Left lung (tissue), 4 donors: ENCODE measurements at regions not wholly inside any gene's neighbourhood (a gene's known extent, or its start where the extent isn't known, plus 50 kb on each side); places are given as distances from the start of the nearest gene placed in this dataset.
"Not testable (repeated sequence)": the region's sequence is repeated elsewhere in the genome, so short reads cannot be mapped to it uniquely, and the experiment has no call there.

Experiments used
- ATAC-seq: fragments of 200-7000 bp; cut with Tn5 transposase; one replicate; pipeline ENCODE4 v1.9.1; 2020; ENCODE audit warnings: moderate library complexity
- DNase-seq, 4 donors: peaks; one replicate each; pipeline ENCODE4 v3.0.0-alpha.2; 2013 to 2020
- H3K27ac ChIP-seq, 2 donors: fragments of 200-600 bp; sonication (generic) in 1 of 2; one replicate each; pipeline versions ENCODE4 v1.5.0 to v1.8.0; 2020 to 2021
- H3K27me3 ChIP-seq, 2 donors: fragments of 200-600 bp; sonication (generic) in 1 of 2; one replicate each; pipeline versions ENCODE4 v1.5.0 to v1.8.0; 2020 to 2021
- H3K36me3 ChIP-seq, 2 donors: fragments of 200-600 bp; sonication (generic) in 1 of 2; one replicate each; pipeline versions ENCODE4 v1.5.0 to v1.8.0; 2020 to 2021
- H3K4me1 ChIP-seq, 2 donors: fragments of 200-600 bp; one replicate each; pipeline ENCODE4 v1.8.0; 2021
- H3K4me3 ChIP-seq, 2 donors: fragments of 200-600 bp; sonication (generic) in 1 of 2; one replicate each; pipeline versions ENCODE4 v1.5.0 to v1.8.0; 2020 to 2021; ENCODE audit warnings: mild to moderate bottlenecking in 1 of 2
- H3K9me3 ChIP-seq, 2 donors: fragments of 200-600 bp; sonication (generic) in 1 of 2; one replicate each; pipeline versions ENCODE4 v1.5.0 to v1.8.0; 2020 to 2021
- intact Hi-C, 2 donors: fragments of 100-400 bp; cut with DNase I; formaldehyde crosslinking; loops; one replicate each; pipeline versions ENCODE4 v1.11.2 to v1.14.2; 2022
- donor health status: DM: no; HTN: yes; CAD: no.
- donor health status: DM: no; HTN: no; CAD: no.

DNA sequence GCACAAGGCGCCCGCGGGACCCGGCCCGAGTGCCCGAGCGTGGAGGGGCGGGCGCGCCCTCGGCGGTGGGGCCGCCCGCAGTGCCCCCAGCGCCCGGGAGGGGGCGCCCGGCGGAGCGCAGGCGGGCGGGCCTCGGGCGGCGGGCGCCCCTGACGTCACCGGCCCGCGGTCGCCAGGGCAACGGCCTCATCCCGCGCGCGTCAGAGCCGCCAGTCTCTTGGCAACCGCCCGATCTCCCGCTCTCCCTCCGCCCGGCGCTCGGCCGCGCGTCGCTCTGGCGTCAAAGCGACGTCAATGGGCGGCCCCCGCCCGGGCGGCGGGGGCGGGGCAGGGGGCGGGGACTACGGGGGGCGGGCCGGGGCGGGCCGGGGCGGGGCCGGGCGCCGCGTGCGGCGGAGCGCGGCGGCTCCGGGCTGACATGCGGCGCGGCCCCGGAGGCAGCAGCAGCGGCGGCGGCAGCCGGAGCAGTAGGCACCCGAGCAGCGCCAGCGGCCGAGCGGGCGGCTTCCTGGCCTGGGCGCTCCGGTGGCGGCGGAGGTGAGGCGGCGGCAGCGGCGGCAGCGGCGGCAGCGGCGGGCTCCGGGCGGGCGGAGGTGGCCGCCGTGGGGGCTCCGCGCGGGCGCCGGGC is 4410.6 kb upstream of the TPTE start:
- DNase-seq, H3K4me1 ChIP-seq, H3K27ac ChIP-seq, H3K4me3 ChIP-seq, H3K9me3 ChIP-seq, H3K27me3 ChIP-seq, H3K36me3 ChIP-seq, intact Hi-C loops: not testable (repeated sequence)
- ATAC-seq = peak; percentile 73

DNA sequence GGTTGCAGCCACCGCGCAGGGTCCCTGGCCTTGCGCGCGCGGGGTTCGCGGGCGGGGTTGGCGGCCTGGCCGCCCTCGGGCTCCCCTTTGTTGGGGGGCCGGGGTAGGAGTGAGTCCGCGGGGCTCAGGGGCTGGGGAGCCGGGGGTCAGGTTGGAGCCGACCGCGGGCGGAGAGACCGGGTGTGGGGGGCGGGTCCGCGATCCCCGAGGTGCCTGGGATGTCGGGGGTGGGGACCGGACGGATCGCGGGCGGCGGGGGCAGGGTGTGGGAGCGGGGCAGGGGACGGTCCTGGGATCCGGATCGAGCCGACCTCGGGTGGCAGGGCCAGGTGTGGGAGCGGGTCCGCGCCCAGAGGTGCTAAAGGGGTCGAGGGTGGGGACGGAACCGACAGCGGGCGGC is 4410.0 kb upstream of the TPTE start:
- ATAC-seq = peak; percentile 8
- peak in 1 of 4 donors; percentile 77 for DNase-seq
- H3K27me3 ChIP-seq, intact Hi-C loops, H3K4me3 ChIP-seq, H3K9me3 ChIP-seq, H3K27ac ChIP-seq, H3K4me1 ChIP-seq, H3K36me3 ChIP-seq: not testable (repeated sequence)

DNA sequence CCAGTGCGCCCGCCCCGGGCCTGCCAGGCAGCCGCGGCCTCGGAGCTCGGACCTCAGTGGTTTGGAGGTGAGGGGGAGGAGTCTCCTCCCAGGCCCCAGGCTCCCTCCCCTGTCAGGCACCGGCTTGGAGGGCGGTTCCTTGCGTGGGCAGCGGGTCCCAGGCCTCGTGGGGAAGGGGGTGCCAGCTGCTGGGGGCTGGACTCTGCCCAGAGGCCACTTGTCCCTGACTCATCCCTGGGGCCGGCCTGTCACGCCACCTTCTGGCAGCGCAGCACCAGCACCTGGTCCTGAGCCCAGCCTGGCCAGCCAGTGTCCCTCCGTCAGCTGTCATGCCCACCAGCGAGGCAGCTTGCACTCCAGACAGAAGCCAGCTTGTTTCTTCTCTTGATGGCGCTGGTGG is 4403.0 kb upstream of the TPTE start:
- intact Hi-C loops, H3K4me1 ChIP-seq, H3K36me3 ChIP-seq, H3K27ac ChIP-seq, H3K4me3 ChIP-seq, H3K27me3 ChIP-seq, H3K9me3 ChIP-seq: not testable (repeated sequence)
- ATAC-seq = peak; percentile 6
- peak in 1 of 4 donors; percentile 27 for DNase-seq

DNA sequence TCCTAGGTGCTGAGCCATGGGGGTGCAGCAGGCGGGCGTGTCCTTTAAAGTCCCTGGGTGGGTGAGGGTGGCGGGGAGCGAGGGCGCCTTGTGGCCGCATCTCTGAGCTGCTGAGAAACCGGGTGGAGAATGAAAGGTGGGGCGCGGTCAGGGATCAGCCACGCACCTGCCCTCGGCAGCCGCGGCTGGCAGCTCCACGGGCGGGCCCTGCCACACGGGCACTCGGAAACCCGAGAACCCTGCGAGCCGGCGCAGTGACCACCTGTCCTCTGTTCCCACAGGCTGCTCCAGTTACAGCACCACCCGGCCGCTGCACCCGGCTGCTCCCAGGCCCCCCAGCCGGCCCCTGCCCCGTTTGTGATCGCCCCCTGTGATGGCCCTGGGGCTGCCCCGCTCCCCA is 4400.5 kb upstream of the TPTE start:
- H3K9me3 ChIP-seq, intact Hi-C loops, DNase-seq, H3K4me3 ChIP-seq, H3K27me3 ChIP-seq, H3K4me1 ChIP-seq, H3K27ac ChIP-seq, H3K36me3 ChIP-seq: not testable (repeated sequence)
- peak; percentile 3 for ATAC-seq

DNA sequence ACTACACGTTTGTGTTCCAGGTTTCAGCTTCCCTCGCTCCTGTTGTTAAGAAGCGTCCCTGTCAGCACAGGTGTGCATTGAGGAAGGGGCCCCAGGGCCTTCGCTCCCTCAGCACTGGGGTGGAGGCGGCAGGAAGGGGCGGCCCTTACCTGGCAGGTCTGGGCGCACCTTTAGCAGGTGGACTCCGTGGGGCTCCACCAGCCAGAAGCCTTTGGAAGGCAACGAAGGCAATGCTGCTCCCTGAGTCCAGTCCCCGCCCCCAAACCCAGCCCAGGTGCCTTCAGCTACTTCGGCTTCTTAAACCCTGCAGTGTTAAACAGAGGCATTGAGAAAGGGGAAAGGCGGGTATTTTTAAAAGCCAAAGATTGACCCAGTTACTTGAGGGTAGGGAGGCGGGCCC is 4398.8 kb upstream of the TPTE start:
- ATAC-seq, H3K4me3 ChIP-seq, H3K4me1 ChIP-seq, H3K36me3 ChIP-seq, H3K27me3 ChIP-seq, H3K27ac ChIP-seq, H3K9me3 ChIP-seq, intact Hi-C loops: not testable (repeated sequence)
- DNase-seq = peak in 1 of 4 donors; percentile 18

DNA sequence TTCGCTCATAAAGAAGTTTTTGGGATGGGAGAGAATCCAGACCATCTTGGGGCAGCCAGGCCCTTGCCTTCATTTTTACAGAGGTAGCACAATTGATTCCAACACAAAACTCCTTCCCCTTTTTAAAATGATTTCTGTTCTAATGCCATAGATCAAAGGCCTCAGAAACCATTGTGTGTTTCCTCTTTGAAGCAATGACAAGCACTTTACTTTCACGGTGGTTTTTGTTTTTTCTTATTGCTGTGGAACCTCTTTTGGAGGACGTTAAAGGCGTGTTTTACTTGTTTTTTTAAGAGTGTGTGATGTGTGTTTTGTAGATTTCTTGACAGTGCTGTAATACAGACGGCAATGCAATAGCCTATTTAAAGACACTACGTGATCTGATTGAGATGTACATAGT is 4398.2 kb upstream of the TPTE start:
- H3K36me3 ChIP-seq, H3K9me3 ChIP-seq, H3K4me1 ChIP-seq, DNase-seq, H3K27me3 ChIP-seq, ATAC-seq, intact Hi-C loops, H3K27ac ChIP-seq, H3K4me3 ChIP-seq: not testable (repeated sequence)

DNA sequence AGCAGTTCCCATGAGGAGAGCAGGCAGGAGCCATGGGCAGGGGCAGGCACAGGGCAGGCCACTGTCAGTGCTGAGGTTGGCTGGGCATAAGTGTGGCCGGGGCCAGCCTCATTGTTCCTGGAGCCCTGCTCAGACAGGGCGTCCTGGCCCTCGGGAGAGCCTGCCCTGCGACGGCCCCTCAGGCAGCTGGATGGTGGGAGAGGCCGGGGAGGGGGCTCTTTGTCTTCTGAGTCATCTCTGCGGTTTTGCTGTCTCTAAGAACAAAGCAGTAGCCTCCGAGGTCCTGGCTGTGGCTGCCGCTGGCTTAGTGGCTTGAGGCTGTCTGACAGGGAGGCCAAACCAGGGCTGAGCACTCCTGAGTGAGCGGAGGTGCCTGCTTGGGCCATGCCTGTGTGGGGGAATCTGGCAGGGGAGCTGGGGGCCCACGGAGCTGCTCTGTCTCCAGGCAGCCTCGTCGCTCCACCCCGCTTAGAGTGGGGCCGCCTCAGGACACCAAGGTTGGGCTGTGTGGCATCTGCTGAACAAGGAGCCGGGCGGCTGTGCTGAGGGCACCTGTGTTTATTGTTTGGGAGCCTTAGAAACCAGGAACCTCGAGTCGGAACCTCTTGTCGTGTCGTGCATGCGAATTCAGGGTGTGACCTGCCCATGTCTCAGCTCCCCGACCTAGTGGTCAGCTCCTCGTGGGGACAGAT is 4395.7 kb upstream of the TPTE start:
- H3K4me3 ChIP-seq, H3K36me3 ChIP-seq, H3K9me3 ChIP-seq, H3K27me3 ChIP-seq, H3K4me1 ChIP-seq, H3K27ac ChIP-seq, intact Hi-C loops: not testable (repeated sequence)
- DNase-seq = peak in 2 of 4 donors; percentile 12 to 17
- ATAC-seq = peak; percentile 37

DNA sequence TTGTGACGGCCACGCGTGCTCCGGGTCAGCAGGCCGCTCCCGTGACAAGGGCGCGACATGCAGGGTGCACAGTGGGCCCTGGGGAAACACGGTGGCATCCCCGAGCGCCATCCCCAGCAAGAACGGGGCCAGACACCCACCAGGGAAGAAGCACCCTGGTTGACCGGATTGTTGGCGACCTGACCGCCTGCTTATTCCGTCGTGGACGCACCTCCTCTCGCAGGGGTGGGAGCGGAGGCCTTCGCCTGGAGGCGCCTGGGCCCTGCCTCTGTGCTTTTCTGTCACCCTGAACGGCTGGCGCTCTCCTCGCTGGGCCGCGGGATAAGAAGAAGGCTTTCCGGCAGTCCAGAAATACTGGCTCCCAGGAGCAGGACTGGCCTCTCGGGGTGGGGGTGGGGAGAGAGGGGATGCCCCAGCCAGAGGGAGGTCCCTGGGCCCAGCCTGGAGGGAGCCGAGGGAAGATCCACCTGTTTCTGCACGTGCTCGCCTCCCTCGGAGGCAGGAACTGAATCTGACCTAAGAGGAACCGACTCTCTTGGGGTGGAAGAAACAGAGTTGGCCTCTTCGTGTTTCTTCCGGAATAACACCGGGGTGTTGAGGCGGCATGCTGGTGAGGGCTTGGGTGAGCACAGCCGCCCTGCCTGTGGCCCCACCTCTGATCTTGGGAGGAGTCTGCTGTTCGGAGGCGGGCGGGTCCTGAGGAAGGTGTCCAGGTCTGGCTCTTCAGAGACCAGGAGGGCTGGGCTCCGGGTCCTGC is 4394.2 kb upstream of the TPTE start:
- ATAC-seq = peak; percentile 77
- H3K27me3 ChIP-seq, H3K36me3 ChIP-seq, H3K4me3 ChIP-seq, H3K4me1 ChIP-seq, intact Hi-C loops, H3K9me3 ChIP-seq, H3K27ac ChIP-seq: not testable (repeated sequence)
- DNase-seq = peak in 1 of 4 donors; percentile 35

DNA sequence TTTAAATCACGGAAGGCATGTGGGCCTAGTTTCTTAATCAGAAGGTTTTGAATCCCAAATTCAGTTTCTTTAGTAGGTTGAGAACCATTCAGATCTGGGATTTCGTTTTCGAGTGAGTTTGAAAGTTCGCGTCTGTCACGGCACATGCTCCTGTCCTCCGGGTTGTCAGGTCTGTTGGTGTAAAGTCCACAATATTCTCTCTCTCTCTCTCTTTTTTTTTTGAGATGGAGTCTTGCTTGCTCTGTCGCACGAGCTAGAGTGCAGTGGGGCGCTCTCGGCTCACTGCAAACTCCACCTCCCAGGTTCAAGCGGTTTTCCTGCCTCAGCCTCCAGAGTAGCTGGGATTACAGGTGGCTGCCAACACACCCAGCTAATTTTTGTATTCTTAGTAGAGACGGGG is 4390.6 kb upstream of the TPTE start:
- not testable (repeated sequence) for H3K27me3 ChIP-seq, DNase-seq

DNA sequence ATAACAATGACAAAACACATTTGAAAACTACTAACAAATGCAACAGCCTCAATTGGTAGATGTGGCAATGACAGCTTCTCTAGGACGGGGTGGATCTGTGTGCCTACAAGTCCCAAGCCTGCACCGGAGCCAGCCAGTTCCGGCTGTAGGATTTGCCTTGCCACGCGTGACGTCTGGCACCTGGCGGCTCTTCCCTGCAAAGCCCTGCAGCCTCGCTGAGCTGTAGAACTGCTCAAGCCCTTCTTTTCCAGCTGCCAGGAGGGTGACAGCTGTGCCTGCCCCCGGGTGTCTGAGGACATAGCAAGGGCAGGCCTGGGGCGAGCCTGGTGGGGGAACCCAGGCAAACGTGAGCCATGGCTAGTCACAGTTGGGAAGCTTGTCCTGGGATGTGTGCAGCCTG is 4388.0 kb upstream of the TPTE start:
- H3K9me3 ChIP-seq, ATAC-seq, H3K27ac ChIP-seq, H3K4me1 ChIP-seq, intact Hi-C loops, H3K4me3 ChIP-seq, DNase-seq, H3K36me3 ChIP-seq, H3K27me3 ChIP-seq: not testable (repeated sequence)

More for the DNA sequence above, 4390.6 kb upstream of the TPTE start:
- H3K36me3 ChIP-seq, ATAC-seq, H3K4me1 ChIP-seq, H3K4me3 ChIP-seq, H3K27ac ChIP-seq, H3K9me3 ChIP-seq, intact Hi-C loops: not testable (repeated sequence)

DNA sequence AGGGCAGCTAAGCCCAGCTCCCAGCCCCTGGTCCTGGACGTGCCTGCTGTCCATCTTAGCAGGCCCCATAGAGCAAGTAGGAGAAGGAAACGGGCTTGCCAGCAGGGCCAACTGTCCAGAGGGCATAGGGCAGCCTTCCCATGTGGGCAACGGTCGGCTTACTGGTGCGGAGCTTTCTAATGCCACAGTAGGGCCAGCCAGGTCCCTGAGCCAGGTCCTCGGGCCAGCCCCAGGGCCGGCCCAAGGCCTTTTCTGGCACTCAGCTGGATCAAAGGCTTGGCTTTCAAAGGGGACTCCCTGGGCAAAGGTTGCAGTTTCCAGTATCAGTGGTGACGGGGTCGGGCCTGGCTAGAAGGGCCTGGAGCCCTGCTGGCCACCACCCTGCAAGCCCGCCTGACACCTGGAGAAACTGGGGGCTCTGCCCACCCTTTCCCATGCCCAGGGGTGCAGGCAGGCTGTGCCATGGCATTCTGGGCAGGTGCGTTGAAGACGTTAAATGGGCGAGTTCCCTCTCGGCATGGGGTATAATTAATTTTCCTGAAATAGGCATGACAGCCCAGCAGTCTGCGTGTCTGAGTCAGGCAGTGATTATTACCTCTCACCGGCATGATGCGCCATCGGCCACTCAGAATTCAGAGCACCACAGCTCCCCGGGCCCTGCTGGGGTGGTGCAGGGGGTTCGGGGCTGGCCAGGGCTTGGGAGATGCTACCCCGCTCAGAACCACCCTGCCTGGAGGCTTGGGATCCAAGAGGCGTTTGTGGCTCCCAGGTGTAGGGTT is 4387.3 kb upstream of the TPTE start:
- DNase-seq, H3K36me3 ChIP-seq, H3K27me3 ChIP-seq, H3K27ac ChIP-seq, H3K4me3 ChIP-seq, ATAC-seq, H3K9me3 ChIP-seq, intact Hi-C loops, H3K4me1 ChIP-seq: not testable (repeated sequence)

DNA sequence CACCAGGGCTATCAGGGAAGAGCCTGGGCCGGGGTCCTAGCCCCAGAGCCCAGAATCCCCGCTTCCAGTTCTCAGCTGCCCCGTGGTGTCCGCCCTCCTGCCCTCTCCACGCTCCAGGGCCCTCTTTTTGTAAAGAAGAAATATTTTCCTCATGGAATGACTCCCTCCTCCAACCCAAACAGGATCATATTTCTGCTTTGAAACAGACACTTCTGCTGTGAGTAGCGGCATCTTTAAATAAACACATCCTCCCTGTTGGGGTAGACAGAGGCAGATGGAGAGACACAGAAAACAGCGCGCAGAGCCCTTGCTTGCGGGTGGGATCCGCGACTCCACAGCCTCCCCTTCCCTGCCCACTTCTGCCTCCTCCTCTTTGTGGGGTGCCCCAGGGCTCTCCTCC is 4384.7 kb upstream of the TPTE start:
- H3K4me1 ChIP-seq, H3K36me3 ChIP-seq, H3K9me3 ChIP-seq, H3K4me3 ChIP-seq, intact Hi-C loops, H3K27me3 ChIP-seq, DNase-seq, ATAC-seq, H3K27ac ChIP-seq: not testable (repeated sequence)
